Heart left ventricle (tissue), 16 donors: ENCODE measurements at regions not wholly inside any gene's neighbourhood (a gene's known extent, or its start where the extent isn't known, plus 50 kb on each side); places are given as distances from the start of the nearest gene placed in this dataset.

Source experiments
- ATAC-seq, 4 donors: fragments of 200-7000 bp; cut with Tn5 transposase; one replicate each; pipeline ENCODE4 v1.9.1; 2020 to 2022; ENCODE audit warnings: moderate library complexity in 4 of 4, mild to moderate bottlenecking in 3 of 4, moderate number of reproducible peaks in 1 of 4
- DNase-seq, 5 donors: peaks; one replicate each; pipeline ENCODE4 v3.0.0-alpha.2; 2020
- H3K27ac ChIP-seq, 12 donors: fragments of 200-600 bp; sonication (generic) in 4 of 12; one replicate each; pipeline versions ENCODE4 v1.5.0 to v1.8.0; 2016 to 2022; ENCODE audit warnings: mild to moderate bottlenecking in 2 of 12
- H3K27me3 ChIP-seq, 9 donors: fragments of 200-600 bp; sonication (generic) in 2 of 9; one replicate each; pipeline versions ENCODE4 v1.5.1 to v1.8.0; 2016 to 2022; ENCODE audit warnings: mild to moderate bottlenecking in 3 of 9
- H3K36me3 ChIP-seq, 9 donors: fragments of 200-600 bp; sonication (generic) in 2 of 9; one replicate each; pipeline versions ENCODE4 v1.5.0 to v1.8.0; 2018 to 2022; ENCODE audit warnings: mild to moderate bottlenecking in 2 of 9
- H3K4me1 ChIP-seq, 12 donors: fragments of 200-600 bp; sonication (generic) in 4 of 12; one replicate each; pipeline versions ENCODE4 v1.5.0 to v1.8.0; 2016 to 2022; ENCODE audit warnings: mild to moderate bottlenecking in 3 of 12
- H3K4me3 ChIP-seq, 12 donors: fragments of 200-600 bp; sonication (generic) in 4 of 12; one replicate each; pipeline versions ENCODE4 v1.5.0 to v1.8.0; 2017 to 2022; ENCODE audit warnings: mild to moderate bottlenecking in 9 of 12, moderate library complexity in 4 of 12
- H3K9me3 ChIP-seq, 12 donors: fragments of 200-600 bp; sonication (generic) in 4 of 12; one replicate each; pipeline versions ENCODE4 v1.5.0 to v1.8.0; 2016 to 2022; ENCODE audit warnings: mild to moderate bottlenecking in 1 of 12
- POLR2A ChIP-seq, 2 donors: fragments of 450-650 bp; IDR thresholded peaks; one replicate each; pipeline ENCODE4 v1.6.1; 2017; ENCODE audit warnings: antibody characterized with exemption in 2 of 2, mild to moderate bottlenecking in 2 of 2, moderate library complexity in 2 of 2
- WGBS, 4 donors: extraction: QIAGEN DNeasy Blood & Tissue Kit in 2 of 4; methylation state at CpG; one replicate each; pipeline versions ENCODE4 v1.1.5 to v1.1.7; 2013 to 2018; 5-methylcytosine and 5-hydroxymethylcytosine counted together
- intact Hi-C, 10 donors: fragments of 100-400 bp; cut with DNase I; formaldehyde crosslinking; loops; one replicate each; pipeline versions ENCODE4 v1.11.1 to v1.14.2; 2022
- TF ChIP-seq, protein P1 (sequence below), 12 donors: fragments of 200-600 bp; sonication (generic) in 4 of 12; IDR thresholded peaks; one replicate each; pipeline versions ENCODE4 v1.5.0 to v1.8.0; 2018 to 2022; ENCODE audit warnings: antibody characterized with exemption in 12 of 12, mild to moderate bottlenecking in 5 of 12
- donor health status: ischemic (EF 13 %, LVEDD 7.1; RV severe dilation, severe dysfunction).
- donor health status: healthy with polysubstance abuse.
- donor health status: DM: no; HTN: yes; CAD: no.
- donor health status: DM: no; HTN: no; CAD: no.
- donor health status: ischemic (EF 25% LVEDD 6.9; RV normal size, moderate dysfunction).
- donor health status: ischemic (EF 25% LVEDD 5.7; RV mildly dilated, moderate dysfunction).
- donor health status: healthy.
- donor health status: DM: yes; HTN: yes; CAD: no.
- donor health status: ischemic (EF 35%, LVEDD 5.7; RV mildly dilated, moderate dysfunction).
- donor health status: nonischemic (EF 11% LVEDD 7.7; RV severe dilation, severe dysfunction).
- donor health status: DM: yes; HTN: yes; CAD: no.
- donor health status: PGD.
- donor health status: ischemic (EF 29% LVEDD 5.4; RV normal size, mild dysfunction).
- donor health status: nonischemic (EF 23%, LVEDD 6.1; RV moderate dilation, normal function).

DNA sequence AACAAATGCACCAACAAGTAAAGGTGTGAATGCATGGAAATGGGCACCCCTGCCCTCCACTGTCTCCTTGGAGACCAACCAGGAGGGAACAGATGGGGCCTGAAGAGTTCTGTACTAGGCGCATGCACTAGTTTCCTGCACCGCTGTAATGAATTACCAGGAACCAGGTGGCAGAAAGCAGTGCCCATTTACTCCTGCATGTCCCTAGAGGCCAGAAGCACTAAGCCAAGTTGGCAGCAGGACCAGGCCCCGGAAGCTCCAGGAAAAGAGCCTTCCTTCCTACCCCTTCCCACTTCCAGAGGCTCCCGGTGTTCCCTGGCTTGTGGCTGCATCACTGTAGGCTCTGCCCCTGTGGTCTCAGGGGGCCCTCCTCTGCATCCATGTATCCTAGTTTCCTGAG, 237.5 kb upstream of the PPP2R2D start:
- WGBS, 4 donors = 67 to 77% (median 75%) methylated on average over 4 of the region's 4 CpGs
- TF ChIP-seq, protein P1, sequence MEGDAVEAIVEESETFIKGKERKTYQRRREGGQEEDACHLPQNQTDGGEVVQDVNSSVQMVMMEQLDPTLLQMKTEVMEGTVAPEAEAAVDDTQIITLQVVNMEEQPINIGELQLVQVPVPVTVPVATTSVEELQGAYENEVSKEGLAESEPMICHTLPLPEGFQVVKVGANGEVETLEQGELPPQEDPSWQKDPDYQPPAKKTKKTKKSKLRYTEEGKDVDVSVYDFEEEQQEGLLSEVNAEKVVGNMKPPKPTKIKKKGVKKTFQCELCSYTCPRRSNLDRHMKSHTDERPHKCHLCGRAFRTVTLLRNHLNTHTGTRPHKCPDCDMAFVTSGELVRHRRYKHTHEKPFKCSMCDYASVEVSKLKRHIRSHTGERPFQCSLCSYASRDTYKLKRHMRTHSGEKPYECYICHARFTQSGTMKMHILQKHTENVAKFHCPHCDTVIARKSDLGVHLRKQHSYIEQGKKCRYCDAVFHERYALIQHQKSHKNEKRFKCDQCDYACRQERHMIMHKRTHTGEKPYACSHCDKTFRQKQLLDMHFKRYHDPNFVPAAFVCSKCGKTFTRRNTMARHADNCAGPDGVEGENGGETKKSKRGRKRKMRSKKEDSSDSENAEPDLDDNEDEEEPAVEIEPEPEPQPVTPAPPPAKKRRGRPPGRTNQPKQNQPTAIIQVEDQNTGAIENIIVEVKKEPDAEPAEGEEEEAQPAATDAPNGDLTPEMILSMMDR (IDR thresholded peaks at IDR 0.05) = no peak

DNA sequence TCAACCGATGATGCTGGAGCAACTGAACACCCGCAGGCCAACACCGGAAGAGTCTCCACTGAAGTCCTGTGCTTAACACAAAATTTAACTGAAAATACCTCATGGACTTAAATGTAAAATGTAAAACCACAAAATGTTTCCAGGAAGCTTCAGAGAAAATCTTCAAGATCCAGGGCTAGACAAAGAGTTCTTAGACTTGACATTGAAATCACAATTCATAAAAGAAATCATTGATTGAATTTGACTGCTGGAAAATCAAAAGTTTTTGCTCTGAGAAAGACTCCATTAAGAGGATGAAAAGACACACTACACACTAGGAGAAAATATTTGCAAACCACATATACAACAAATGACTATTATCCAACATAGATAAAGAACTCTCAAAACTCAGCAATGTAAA, 234.7 kb upstream of the PPP2R2D start:
- intact Hi-C loops = no loop called here
- 90 to 94% (median 94%) methylated on average over 3 of the region's 3 CpGs for WGBS, 4 donors
- Histone ChIP-seq H3K27ac (no peak overlapping the region), H3K4me3 (no peak overlapping the region), H3K9me3 (no peaks in the 10 kb centered on the region), H3K4me1 (no peaks in the 10 kb centered on the region), H3K27me3 (peaks cover 0 to 8% (median 0%) of the 10 kb centered on the region in 9 donors), H3K36me3 (no peaks in the 10 kb centered on the region)
- no peak for ATAC-seq
- no peak for TF ChIP-seq POLR2A (IDR thresholded peaks at IDR 0.05)
- TF ChIP-seq, protein P1 (IDR thresholded peaks at IDR 0.05) = no peak
- DNase-seq = no peak

More for the DNA sequence above, 237.5 kb upstream of the PPP2R2D start:
- Histone ChIP-seq H3K27me3 (peaks cover 0 to 11% (median 0%) of the 10 kb centered on the region in 9 donors), H3K4me3 (no peak overlapping the region), H3K9me3 (peaks cover 0 to 6% (median 0%) of the 10 kb centered on the region in 12 donors), H3K36me3 (no peaks in the 10 kb centered on the region), H3K27ac (no peak overlapping the region), H3K4me1 (no peaks in the 10 kb centered on the region)
- ATAC-seq = no peak
- intact Hi-C loops = no loop called here
- DNase-seq = no peak

DNA sequence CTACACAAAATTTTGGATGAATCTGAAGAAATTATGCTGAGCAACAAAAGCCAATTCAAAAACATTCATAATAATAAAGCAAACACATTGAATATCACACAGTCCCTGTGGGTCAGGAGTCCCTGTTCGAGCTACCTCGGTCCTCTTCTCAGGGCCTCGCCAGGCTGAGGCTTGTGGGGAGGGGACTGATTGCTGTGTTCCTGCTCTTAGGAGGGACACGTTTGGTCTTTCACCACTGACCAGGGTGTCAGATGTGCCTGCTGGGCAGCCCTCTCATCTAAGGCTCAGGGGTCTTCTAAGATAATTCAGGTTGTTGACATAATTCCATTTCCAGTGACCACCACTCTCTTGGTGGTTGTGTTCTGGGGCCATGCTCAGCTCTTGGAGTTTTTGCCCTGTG, 233.8 kb upstream of the PPP2R2D start:
- no peak overlapping the region for H3K27ac ChIP-seq
- intact Hi-C loops = no loop called here
- no peak overlapping the region for H3K4me3 ChIP-seq
- H3K4me1 ChIP-seq = no peaks in the 10 kb centered on the region
- H3K27me3 ChIP-seq = peaks cover 0 to 8% (median 0%) of the 10 kb centered on the region in 9 donors
- ATAC-seq (no peak), DNase-seq (no peak)
- TF ChIP-seq, protein P1 (IDR thresholded peaks at IDR 0.05) = no peak
- TF ChIP-seq POLR2A (IDR thresholded peaks at IDR 0.05) = no peak
- 65 to 70% (median 69%) methylated on average over 4 of the region's 4 CpGs for WGBS, 4 donors
- no peaks in the 10 kb centered on the region for H3K36me3 ChIP-seq
- peaks cover 0 to 7% (median 3%) of the 10 kb centered on the region in 12 donors for H3K9me3 ChIP-seq

DNA sequence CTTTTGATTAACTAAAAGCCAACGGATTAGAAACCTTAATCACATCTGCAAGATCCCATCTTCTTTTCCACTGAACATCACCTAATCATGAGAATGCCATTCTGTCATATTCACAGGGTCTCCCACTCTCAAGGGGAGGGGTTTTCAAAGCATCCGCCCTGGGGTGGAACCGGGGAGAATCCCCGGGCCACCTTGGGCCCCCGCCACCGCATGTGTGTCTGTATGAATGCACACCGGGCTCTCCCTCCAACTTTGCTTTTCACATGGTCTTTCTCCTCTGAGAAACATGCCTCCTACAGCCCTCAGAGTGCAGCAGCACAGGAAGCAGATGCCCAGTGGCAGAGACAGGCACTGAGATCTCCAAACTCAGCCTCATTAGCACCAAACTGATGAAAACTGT, 233.2 kb upstream of the PPP2R2D start:
- H3K27me3 ChIP-seq = peaks cover 0 to 8% (median 0%) of the 10 kb centered on the region in 9 donors
- WGBS, 4 donors = 81 to 85% (median 83%) methylated on average over 7 of the region's 7 CpGs
- intact Hi-C loops = no loop called here
- TF ChIP-seq, protein P1 (IDR thresholded peaks at IDR 0.05) = no peak
- TF ChIP-seq POLR2A (IDR thresholded peaks at IDR 0.05) = no peak
- no peak for ATAC-seq
- H3K36me3 ChIP-seq = no peaks in the 10 kb centered on the region
- H3K4me1 ChIP-seq = no peaks in the 10 kb centered on the region
- no peak overlapping the region for H3K27ac ChIP-seq
- DNase-seq = no peak
- H3K4me3 ChIP-seq = no peak overlapping the region
- H3K9me3 ChIP-seq = peaks cover 0 to 11% (median 7%) of the 10 kb centered on the region in 12 donors
